ENCODE measurements at regions not wholly inside any gene's neighbourhood (a gene's known extent, or its start where the extent isn't known, plus 50 kb on each side); places are given as distances from the start of the nearest gene placed in this dataset.

DNA sequence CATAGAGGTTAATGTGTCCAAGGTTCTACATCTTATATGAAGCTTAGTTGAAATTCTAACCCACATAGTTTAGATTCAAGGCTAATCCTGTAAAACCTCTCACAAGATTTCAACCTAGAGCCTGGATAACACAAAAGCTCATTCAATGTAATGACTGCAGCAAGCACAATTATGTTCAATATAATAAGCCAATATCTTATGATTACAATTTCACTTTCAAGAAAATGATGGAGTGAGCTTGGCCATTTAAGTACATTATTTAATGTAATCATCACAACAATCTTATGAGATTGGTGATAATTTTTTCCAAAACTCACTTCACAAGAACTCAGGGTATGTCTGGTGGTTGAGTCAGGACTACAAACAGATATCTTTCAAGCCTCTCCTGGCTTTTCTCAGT is 1140.8 kb upstream of the WWC1 start:
- DNase-seq: no peak

DNA sequence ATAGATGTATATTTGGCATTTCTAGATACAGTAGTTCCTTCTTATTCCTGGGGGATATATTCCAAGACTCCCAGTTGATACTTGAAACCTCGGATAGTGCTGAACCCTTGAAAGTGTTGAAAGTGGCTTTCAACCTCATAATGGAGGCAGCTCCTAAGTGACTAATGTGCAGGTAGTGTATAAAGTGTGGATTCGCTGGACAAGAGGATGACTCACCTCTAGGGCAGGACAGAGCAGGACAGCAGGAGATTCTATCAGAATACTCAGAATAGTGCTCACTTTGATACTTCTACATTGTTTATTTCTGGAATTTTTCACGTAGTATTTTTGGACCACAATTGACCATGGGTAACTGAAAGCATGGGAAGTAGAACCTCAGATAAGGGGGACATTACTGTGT is 1138.9 kb upstream of the WWC1 start:
- DNase-seq: no peak

DNA sequence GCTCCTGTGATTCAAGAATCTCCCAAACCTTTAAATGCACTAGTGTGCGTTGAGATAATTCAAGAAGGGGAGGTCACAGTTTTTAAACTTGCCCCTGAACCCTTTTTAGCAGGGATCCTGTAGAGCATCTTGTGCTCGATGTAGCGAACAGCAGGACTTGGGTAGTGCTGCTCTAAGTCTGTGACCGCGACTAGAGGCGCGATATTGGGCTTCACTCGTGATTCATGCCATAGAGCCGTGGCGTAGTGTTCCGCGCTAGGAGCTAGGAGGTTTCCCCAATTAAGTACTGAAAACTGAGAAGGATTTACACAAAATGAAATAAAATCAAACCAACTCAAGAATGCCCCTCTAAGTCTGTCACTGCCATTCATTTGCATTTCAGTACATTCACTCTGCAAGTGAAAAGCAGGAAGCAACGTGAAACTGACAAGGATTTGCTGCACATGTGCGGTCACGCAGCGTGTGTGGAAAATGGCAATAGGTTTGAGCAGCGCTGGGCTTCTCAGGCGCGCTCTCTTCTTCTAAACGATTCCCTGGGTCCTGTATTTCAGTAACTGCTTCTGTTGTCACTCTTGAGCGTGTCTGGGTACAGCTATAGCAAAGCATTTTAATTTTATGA is 1135.9 kb upstream of the WWC1 start:
- no peak for DNase-seq

DNA sequence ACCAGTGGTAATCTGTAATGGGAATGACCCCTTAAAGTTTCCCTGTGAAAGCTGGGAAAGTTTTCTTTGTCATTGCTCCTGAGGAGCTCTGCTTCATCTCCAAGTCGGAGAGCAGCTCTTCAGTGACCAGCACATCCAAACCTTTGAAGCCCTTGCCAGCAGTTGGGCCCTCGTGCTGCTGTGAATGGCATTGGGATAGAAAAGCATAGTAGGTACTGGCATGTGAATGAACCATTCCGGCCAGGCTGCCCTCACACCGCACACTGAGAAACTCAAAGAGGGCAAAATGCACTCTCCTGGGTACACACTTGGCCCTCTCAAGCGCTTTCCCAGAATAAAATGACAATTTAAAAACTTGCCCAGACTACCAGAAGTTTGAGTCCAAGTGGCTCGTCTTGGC is 1135.0 kb upstream of the WWC1 start:
- DNase-seq: no peak

DNA sequence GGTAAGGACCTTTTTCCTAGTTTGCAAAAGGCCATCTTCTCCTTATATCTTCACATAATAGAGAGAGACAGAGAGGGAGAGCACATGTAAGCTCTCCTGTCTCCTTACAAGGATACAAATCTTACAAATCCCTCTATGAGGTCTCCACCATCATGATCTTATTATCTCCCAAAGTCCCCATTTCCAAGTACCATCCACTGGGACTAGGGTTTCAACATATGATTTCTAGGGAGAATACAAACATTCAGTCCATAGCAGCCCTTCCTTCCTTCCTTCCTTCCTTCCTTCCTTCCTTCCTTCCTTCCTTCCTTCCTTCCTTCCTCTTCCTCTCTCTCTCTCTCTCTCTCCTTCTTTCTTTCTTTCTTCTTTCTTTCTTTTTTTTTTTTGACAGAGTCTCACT is 1132.9 kb upstream of the WWC1 start:
- no peak for DNase-seq

DNA sequence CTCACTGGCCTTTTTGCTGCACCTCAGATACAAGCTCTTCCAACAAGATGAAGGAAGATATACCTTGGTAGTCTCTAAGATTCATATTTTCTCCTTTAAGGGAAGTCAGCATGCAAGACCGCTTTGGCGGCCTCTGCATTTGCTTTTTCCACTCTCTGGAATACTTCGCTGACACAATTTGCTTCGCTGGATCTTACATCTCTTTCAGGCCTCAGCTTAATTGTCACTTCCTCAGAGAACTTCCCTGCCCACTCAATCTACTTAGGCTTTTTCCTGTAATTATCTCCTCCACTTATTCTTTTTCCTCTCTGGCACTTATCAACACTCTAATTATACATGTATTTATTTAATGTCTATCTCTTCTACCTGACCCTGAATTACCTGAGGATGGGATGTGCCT is 1131.1 kb upstream of the WWC1 start:
- DNase-seq: no peak

DNA sequence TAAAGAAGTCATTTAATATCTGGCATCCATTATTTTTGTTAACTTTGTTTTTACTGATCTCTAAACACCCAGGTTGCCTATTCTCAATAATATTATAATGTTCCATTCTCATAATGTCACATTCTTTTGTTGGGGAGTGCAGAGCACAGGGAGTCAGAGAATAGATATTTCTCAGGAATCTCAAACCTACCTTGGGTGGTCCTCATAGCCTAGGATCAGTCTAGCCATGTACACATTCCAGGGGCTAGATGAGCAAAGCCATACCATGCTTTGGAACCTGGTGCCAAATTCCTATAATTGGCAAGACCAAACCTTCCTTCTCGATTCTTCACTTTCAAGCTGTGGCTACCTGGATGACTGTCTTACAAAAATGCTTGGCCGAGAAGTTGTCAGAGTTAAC is 1124.7 kb upstream of the WWC1 start:
- peak; percentile 5 for DNase-seq

DNA sequence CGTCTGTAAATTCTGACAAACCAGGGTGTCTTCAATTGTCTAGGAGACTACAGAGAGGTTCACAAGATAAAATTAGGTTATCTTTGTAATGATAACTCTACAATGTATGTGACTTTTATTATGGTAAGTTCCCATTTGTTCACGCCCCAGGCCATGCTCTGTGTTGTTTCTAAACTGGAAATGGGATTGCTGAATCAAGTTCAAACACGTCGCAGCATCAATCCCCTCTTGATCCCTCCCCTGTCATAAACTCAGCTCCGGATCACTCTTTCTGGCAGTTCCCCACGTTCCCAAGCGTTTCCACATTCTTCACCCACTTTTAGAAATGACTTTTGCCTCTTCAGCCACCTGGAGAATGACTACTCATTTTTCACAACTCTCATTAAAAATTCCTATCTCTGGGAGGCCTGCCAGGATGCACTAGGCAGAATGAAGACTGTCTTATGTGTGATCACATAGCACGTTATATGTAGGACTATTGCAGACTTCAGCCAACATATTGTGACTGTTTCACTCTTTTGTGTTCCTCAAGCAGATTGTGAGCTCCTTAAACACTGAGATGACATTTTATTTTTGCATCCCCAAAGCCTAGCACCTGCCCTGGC is 1124.2 kb upstream of the WWC1 start:
- peak; percentile 55 for DNase-seq

DNA sequence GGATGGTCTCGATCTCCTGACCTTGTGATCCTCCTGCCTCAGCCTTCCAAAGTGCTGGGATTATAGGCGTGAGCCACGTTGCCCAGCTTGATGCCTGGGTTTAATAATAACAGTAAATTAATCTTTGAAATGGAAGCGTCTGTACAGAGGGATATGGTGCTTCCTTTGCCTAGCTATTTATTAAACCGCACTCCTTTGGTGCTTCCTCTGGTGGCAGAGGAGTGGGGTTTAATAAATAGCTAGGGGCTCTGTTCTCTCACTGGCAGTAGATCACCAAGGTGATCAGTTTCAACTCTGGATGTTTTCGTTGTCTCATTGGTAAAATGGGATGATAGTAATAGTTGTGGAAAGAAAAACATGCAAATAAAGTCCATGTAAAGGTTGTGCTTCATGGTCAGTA is 1122.5 kb upstream of the WWC1 start:
- no peak for DNase-seq

DNA sequence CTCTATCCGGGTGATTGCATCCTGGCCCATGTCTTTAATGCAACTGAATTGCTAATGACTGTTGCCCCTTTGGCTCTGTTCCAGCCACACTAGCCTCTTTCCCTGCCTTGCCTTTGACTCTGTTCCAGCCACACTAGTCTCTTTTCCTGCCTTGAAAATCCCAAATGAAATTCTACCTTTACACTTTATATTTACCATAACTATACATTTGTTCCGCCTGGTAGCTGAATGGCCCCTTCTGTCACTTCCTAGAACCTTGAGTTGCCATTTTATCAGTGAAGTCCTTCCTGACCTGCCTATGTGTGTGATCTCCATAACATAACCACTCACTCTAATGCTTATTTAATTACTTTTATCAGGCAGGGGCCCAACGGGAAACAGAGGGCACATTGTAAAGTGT is 1120.4 kb upstream of the WWC1 start:
- DNase-seq: no peak

DNA sequence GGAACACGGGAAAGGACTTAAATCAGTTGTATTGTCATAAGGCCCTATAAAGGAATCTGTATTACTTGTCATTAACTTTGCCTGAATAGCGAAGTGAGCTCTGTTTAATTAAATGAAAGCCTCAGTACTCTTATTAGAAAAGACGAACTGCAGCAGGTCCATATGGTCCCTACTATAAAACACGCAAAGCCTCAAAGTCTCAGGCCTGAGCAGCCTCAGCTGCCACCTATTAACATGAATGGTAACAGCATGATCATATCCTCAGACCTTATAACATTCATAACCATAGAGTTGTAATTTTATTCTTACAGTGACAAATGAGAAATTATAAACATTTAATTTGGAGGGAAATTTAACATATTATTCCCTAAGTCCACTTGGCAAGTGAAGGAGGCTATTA is 1113.7 kb upstream of the WWC1 start:
- no peak for DNase-seq

DNA sequence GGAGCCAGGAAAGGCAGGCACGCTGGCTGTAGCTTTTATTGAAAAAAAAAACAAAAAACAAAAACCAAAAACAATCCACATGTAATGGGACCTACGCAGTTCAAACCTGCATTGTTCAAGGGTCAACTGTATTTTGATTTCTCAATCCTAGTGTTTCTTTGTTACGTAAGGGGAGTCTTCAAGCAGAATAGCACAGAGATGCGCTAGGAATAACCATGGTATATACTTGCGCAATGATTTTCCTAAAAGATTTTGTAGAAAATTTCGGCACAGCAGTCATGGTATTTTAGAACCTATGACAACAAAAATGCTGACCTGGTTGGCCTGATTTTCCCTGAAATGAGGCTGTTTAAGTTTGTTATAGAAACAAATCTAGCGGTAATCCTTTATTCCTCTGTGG is 1110.5 kb upstream of the WWC1 start:
- no peak for DNase-seq

DNA sequence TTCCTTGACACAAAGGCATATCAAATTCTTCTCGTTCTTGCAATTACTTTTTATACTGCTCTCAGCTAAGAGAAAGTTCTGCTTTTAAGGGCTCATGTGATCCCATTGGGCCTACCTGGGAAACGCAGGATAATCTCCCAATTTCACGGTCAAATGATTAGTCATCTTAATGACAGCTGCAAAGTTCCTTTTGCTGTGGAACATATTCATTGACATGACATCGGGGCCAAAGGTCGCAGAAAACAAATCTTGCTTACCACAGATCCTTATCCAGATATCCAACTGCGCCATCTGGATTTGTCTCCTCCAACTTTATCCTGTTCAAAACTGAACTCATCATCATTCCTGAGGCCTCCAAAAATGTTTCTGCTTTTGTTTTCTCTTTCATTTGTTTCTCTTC is 1085.6 kb upstream of the WWC1 start:
- DNase-seq: no peak

DNA sequence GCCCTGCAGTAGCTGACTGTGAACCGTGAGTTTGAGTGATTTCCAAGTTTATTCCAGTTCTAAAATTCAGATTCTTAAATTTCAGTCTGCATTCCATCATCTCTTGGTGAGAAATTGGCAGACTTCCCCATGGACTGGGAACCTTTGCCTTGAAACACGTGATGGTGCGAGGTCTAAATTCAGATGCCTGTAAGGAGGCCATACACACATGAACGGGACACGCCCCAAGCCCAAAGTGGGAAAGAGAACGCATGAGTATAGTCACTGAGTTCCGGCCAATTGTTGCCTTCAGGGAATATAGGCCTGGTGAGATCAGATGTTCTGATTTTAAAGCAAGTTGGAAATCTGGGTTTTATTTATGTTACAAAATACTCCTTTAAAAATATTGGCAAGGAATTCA is 1084.4 kb upstream of the WWC1 start:
- peak; percentile 86 for DNase-seq

DNA sequence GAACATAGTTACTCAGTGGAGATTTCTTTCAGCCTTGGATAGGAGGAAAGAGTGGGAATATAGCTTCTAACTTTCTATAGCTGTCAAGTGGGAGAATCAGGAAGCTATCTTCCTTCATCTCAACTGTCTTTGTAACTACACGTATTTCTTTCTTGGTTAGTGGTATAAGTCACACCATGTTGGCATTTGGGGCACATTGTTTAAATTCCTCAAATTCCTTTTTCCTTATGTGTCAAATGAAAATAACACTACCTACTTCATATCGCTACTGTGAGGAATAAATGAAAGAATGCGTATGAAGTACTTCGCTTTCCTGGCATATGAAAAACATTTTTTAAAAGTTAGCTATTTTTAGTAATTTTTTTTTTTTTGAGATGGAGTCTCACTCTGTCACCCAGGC is 1082.5 kb upstream of the WWC1 start:
- DNase-seq: peak; percentile 77

DNA sequence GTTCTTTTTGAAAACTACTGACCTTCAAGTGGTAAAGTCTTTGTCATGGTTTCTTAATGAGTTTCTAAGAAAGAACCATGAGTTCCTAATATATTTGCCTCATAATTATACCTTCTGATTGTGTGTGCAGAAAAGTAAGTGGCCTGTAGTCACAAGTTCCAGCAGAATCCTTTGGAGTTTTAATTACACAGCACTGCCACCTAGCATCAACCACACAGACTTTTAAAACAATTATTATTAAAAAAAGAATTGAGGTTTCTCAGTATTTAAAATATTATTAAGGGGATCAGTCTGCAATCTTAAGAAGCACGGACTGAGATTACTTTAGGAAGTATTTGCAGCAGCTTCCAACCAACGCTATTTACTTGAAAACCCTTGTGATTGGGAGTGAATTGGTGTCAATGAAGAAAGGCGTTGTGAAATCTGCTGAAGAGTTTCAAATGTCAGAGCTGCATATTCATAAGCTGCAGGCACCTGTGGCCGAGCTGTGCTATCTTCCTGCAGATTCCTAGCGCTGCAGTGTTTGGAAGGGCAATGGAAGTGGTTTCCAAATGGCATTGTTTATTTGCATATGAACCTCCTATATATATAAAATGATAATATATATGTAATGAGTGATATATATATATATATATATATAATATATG is 1074.2 kb upstream of the WWC1 start:
- DNase-seq: no peak

DNA sequence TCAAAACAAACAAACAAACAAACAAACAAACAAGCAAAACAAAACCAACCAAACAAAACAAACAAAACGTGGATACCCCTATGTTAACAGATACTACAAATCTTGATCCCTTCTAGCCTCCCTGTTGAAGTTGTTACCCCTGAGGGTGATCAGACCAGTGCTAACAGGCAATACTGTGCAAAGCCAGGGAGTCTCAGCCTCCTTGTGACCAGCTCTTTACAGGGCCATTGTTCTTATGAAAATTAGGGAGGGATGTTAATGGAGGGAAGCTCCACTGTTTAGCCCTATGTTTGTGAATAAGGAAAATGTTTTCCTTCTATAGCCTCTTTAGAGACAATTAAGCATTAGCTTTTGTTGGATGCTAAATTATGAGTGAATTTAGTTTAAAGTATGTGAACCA is 1072.1 kb upstream of the WWC1 start:
- DNase-seq: no peak

DNA sequence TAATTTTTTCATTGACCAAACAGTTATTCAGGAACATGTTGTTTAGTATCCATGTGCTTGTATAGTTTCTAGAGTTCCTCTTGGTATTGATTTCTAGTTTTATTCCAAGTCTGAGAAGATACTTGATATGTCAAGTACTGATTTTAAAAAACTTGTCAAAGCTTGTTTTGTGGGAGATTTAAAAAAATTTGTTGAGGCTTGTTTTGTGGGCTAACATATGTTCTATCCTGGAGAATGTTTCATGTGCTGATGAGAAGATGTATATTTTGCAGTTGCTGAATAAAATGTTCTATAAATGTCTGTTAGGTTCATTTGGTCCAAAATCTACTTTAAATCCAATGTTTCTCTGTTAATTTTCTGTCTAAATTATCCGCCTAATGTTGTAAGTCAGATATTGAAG is 1065.1 kb upstream of the WWC1 start:
- DNase-seq: no peak

DNA sequence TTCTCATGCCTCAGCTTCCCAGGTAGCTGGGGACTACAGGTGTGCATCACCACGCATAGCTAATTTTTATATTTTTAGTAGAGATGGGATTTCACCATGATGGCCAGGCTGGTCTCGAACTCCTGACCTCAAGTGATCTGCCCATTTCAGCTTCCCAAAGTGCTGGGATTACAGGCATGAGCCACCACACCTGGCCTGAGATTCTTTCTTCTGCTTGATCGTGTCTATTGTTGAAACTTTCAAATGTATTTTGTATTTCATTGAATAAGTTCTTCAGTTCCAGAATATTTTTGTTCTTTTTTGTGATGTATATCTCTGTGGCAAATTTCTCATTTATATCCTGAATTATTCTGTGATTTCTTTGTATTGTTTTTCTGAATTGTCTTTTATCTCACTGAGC is 1063.3 kb upstream of the WWC1 start:
- DNase-seq: no peak

DNA sequence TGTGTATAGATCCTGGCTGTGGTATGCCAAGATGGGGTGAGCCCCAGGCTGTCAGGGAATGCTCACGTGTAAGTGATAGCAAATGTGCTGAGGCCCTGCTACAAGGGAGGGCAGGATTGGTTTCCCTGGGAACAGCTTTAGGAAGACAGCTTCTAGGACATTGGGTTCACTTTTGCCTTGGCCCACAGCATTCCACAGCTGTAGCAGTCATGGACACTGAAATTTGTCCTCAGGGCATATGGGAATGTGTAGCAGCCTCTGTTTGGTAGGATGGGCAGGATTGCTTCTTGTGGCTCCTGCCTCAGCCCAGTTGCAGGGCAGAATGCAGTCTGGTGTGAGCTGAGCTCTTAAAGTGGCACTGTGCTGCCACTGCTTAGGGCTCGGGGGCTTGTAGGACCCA is 1061.7 kb upstream of the WWC1 start:
- no peak for DNase-seq

DNA sequence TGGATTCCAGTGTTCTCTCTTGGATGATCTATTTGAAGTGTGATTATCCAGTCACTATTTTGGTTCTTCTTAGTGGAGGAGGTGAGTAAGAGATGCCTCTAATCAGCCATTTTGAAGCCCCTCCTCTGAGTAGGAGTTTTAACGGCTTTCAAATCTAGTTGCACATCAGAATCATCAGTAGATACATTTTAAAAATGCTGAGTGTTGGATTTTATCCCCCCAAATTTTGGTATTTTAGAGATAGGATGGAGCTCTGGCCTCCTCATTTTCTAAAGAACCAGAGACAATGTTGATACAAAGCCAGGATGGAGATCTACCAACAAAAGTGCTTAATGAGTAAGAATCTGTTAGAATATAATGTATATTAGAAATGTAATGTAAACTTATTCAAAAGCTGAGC is 1061.0 kb upstream of the WWC1 start:
- DNase-seq: no peak

DNA sequence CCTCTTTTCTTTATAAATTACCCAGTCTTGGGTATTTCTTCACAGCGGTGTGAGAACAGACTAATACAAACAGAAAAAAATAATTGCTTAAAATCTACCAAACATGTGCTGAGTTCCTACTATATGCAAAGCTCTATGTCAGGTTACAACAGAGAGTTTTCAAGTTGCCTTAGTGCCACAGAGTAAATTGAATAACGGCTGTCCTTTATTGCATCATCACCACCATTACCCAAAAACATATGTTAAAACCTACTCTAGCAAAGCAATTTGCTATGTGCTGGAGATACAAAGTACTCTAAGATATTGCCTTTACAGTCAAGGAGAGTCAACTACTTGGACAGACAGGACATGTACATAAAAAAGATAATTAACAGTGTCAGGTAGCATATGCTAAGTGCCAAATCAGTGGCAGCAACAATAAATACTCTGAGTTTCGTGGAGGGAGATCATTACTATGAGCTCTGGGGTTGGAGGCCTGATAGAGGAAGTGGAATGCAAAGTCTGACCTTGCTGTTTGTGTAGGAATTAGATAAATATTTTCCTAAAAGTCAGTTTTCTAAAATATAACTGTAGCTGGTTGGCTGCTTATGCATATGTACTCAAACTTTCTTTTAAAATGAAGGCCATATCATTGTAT is 1058.7 kb upstream of the WWC1 start:
- DNase-seq: peak; percentile 28

DNA sequence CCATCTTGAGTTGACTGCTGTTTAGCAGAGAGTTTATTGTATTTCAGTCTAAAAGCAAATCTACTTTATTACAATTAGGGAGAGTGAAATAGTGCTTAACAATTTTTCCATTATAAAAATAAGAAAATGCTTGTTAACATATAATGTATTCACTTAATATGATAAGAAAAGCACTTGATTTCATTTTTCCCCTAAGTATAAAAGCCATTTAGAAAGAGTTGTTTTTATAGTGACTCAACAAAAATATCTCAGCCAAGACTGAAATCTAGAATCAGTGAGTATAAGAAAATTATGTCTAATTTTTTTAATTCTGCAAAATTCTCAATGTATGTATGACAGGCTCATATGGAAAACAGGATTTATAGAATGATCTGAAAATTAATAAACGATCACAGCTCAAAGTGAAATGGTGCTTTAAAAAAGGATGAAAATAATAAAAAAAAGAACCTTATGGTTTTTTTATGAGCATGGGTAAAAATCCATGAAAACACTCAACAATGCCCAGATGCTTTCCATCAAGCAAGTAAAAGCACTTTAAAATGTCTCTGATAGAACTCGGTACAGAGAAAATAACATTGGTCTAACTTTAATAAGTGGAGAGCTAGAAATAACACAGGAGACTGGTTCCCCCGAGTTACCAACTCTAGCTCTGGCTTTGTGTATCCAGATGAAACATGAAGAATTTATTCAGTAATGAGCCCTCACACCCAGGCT is 1057.8 kb upstream of the WWC1 start:
- peak; percentile 24 for DNase-seq

All from fibroblast of skin of right biceps (primary cell).